WTC11 (cell line): ENCODE measurements at regions not wholly inside any gene's neighbourhood (a gene's known extent, or its start where the extent isn't known, plus 50 kb on each side); places are given as distances from the start of the nearest gene placed in this dataset.

ENCODE experiments used
- ATAC-seq: fragments of 200-7000 bp; cut with Tn5 transposase; 2 replicates; pipeline ENCODE4 v1.10.0; 2021; ENCODE audit warnings: mild to moderate bottlenecking, moderate library complexity
- CTCF ChIA-PET: fragments of 300-600 bp; sonication (Branson Sonifier 250); formaldehyde crosslinking; loops from one replicate; lab custom pipeline; 2021; ENCODE audit warnings: antibody characterized with exemption; lab: Charles Lee
- POLR2A ChIA-PET: fragments of 350-600 bp; sonication (Branson Sonifier 250); formaldehyde crosslinking; loops from one replicate; lab custom pipeline; 2021; ENCODE audit warnings: antibody characterized with exemption; lab: Charles Lee
- DNase-seq: peaks from one replicate; pipeline ENCODE4 v3.0.0; 2021; ENCODE audit warnings: low spot score
- H3K27ac Mint-ChIP-seq: 2 replicates; pipeline ENCODE4 v1.8.0; 2021; ENCODE audit warnings: mixed read lengths
- H3K27me3 Mint-ChIP-seq: 2 replicates; pipeline ENCODE4 v1.8.0; 2021; ENCODE audit warnings: low read depth, mild to moderate bottlenecking, moderate library complexity, mixed read lengths
- H3K36me3 Mint-ChIP-seq: 2 replicates; pipeline ENCODE4 v1.8.0; 2021; ENCODE audit warnings: mixed read lengths
- H3K4me1 Mint-ChIP-seq: 2 replicates; pipeline ENCODE4 v1.8.0; 2022; ENCODE audit warnings: mixed read lengths
- H3K4me3 Mint-ChIP-seq: 2 replicates; pipeline ENCODE4 v1.8.0; 2021; ENCODE audit warnings: mild to moderate bottlenecking, moderate library complexity, mixed read lengths
- H3K9me3 Mint-ChIP-seq: 2 replicates; pipeline ENCODE4 v1.8.0; 2021; ENCODE audit warnings: mixed read lengths
- AFF4 ChIP-seq: sonication (generic); formaldehyde crosslinking; IDR thresholded peaks from 2 replicates; pipeline ENCODE4 v1.8.1; 2023; ENCODE audit warnings: mild to moderate bottlenecking, missing genetic modification reagents, borderline replicate concordance
- ARID4B ChIP-seq: sonication (generic); formaldehyde crosslinking; IDR thresholded peaks from 2 replicates; pipeline ENCODE4 v1.8.0; 2023; ENCODE audit warnings: missing genetic modification reagents, mild to moderate bottlenecking, borderline replicate concordance
- ATF6 ChIP-seq: sonication (generic); formaldehyde crosslinking; IDR thresholded peaks from 2 replicates; pipeline ENCODE4 v1.8.1; 2023; ENCODE audit warnings: mild to moderate bottlenecking, missing genetic modification reagents
- CDX4 ChIP-seq: fragments of 250-450 bp; sonication (Bioruptor Pico); IDR thresholded peaks from 2 replicates; pipeline ENCODE4 v1.9.0; 2021; ENCODE audit warnings: moderate library complexity, mild to moderate bottlenecking, inconsistent platforms, borderline replicate concordance
- CTCF ChIP-seq: fragments of 200-600 bp; IDR thresholded peaks from 2 replicates; pipeline ENCODE4 v1.8.0; 2022; ENCODE audit warnings: antibody characterized with exemption
- E2F1 ChIP-seq: sonication (generic); formaldehyde crosslinking; IDR thresholded peaks from 2 replicates; pipeline ENCODE4 v1.8.0; 2022; ENCODE audit warnings: mild to moderate bottlenecking, missing genetic modification reagents
- ELF4 ChIP-seq: sonication (generic); formaldehyde crosslinking; IDR thresholded peaks from 2 replicates; pipeline ENCODE4 v1.8.1; 2022; ENCODE audit warnings: low read depth, mild to moderate bottlenecking, moderate library complexity, missing genetic modification reagents
- FOXK1 ChIP-seq: sonication (generic); formaldehyde crosslinking; IDR thresholded peaks from 2 replicates; pipeline ENCODE4 v1.8.0; 2022; ENCODE audit warnings: mild to moderate bottlenecking, moderate library complexity, missing genetic modification reagents
- FOXP1 ChIP-seq: sonication (generic); formaldehyde crosslinking; IDR thresholded peaks from 2 replicates; pipeline ENCODE4 v1.8.0; 2022; ENCODE audit warnings: missing genetic modification reagents, mild to moderate bottlenecking, moderate library complexity, borderline replicate concordance
- IRF1 ChIP-seq: sonication (generic); formaldehyde crosslinking; IDR thresholded peaks from 2 replicates; pipeline ENCODE4 v1.8.0; 2023; ENCODE audit warnings: missing genetic modification reagents
- JUN ChIP-seq: sonication (generic); formaldehyde crosslinking; IDR thresholded peaks from 2 replicates; pipeline ENCODE4 v1.8.0; 2023; ENCODE audit warnings: mild to moderate bottlenecking, missing genetic modification reagents
- NFYB ChIP-seq: sonication (generic); formaldehyde crosslinking; conservative IDR thresholded peaks from 2 replicates; pipeline ENCODE4 v1.8.0; 2022; ENCODE audit warnings: low read depth, missing genetic modification reagents
- USF1 ChIP-seq: sonication (generic); formaldehyde crosslinking; IDR thresholded peaks from 2 replicates; pipeline ENCODE4 v1.8.0; 2022; ENCODE audit warnings: mild to moderate bottlenecking, missing genetic modification reagents
- USF2 ChIP-seq: sonication (generic); formaldehyde crosslinking; IDR thresholded peaks from 2 replicates; pipeline ENCODE4 v1.8.1; 2023; ENCODE audit warnings: mild to moderate bottlenecking, missing genetic modification reagents, moderate library complexity
- ZBTB21 ChIP-seq: sonication (generic); formaldehyde crosslinking; IDR thresholded peaks from 2 replicates; pipeline ENCODE4 v1.8.1; 2023; ENCODE audit warnings: mild to moderate bottlenecking, missing genetic modification reagents, borderline replicate concordance
- ZMAT4 ChIP-seq: fragments of 250-450 bp; sonication (Bioruptor Pico); IDR thresholded peaks from 2 replicates; pipeline ENCODE4 v1.9.0; 2021; ENCODE audit warnings: mild to moderate bottlenecking
- ZNF671 ChIP-seq: fragments of 250-450 bp; sonication (Bioruptor Pico); IDR thresholded peaks from 2 replicates; pipeline ENCODE4 v1.8.0; 2021; ENCODE audit warnings: mild to moderate bottlenecking

GRCh38 chr16:51701025-51701424 lies 550.0 kb upstream of the SALL1 start:
- ATAC-seq = no peak
- H3K27me3 Mint-ChIP-seq = no peaks in the 10 kb centered on the region; the same call in 1 of the 2 replicates

More at GRCh38 chr16:51701025-51701424, 550.0 kb upstream of the SALL1 start:
- CTCF ChIA-PET = no interaction called here
- TF ChIP-seq ZBTB21 (no peak), NFYB (CRISPR knock-in tag) (no peak), ZMAT4 (CRISPR knock-in tag) (no peak), CTCF (no peak), E2F1 (no peak), ATF6 (CRISPR knock-in tag) (no peak), CDX4 (CRISPR knock-in tag) (no peak), IRF1 (CRISPR knock-in tag) (no peak), FOXP1 (CRISPR knock-in tag) (no peak), USF2 (CRISPR knock-in tag) (no peak), ZNF671 (CRISPR knock-in tag) (no peak), JUN (CRISPR knock-in tag) (no peak), ELF4 (CRISPR knock-in tag) (no peak), USF1 (CRISPR knock-in tag) (no peak), ARID4B (CRISPR knock-in tag) (no peak), FOXK1 (CRISPR knock-in tag) (no peak), AFF4 (no peak)
- TF ChIP-seq, all 79 proteins: peak for 0
- DNase-seq = no peak
- POLR2A ChIA-PET = no interaction called here
- peaks cover 37% of the 10 kb centered on the region for H3K9me3 Mint-ChIP-seq
- no peak overlapping the region for H3K4me3 Mint-ChIP-seq
- no peak overlapping the region for H3K27ac Mint-ChIP-seq
- peaks cover 8% of the 10 kb centered on the region for H3K4me1 Mint-ChIP-seq
- peaks cover 19% of the 10 kb centered on the region for H3K36me3 Mint-ChIP-seq
